Liver (tissue), 8 donors: ENCODE measurements at regions not wholly inside any gene's neighbourhood (a gene's known extent, or its start where the extent isn't known, plus 50 kb on each side); places are given as distances from the start of the nearest gene placed in this dataset.

Experiments
- DNase-seq: peaks from one replicate; pipeline ENCODE4 v3.0.0-alpha.2; 2017; ENCODE audit warnings: low spot score
- H3K27ac ChIP-seq, 2 donors: one replicate each; pipeline ENCODE4 v1.7.0; 2013; ENCODE audit warnings: inconsistent platforms in 2 of 2, low read length in 2 of 2, control low read depth in 1 of 2, low read depth in 1 of 2, mild to moderate bottlenecking in 1 of 2
- H3K27me3 ChIP-seq, 4 donors: one replicate each; pipeline versions ENCODE4 v1.6.1 to v1.7.0; 2013; ENCODE audit warnings: low read length in 3 of 4, inconsistent platforms in 1 of 4, mild to moderate bottlenecking in 1 of 4, moderate library complexity in 1 of 4; ENCODE audit not compliant: control insufficient read depth in 4 of 4, insufficient read depth in 4 of 4
- H3K36me3 ChIP-seq, 4 donors: one replicate each; pipeline versions ENCODE4 v1.6.1 to v1.7.0; 2013; ENCODE audit warnings: low read length in 3 of 4, mild to moderate bottlenecking in 3 of 4, low read depth in 1 of 4, moderate library complexity in 1 of 4; ENCODE audit not compliant: control insufficient read depth in 4 of 4, insufficient read depth in 3 of 4
- H3K4me1 ChIP-seq, 4 donors: one replicate each; pipeline versions ENCODE4 v1.6.1 to v1.7.0; 2013; ENCODE audit warnings: low read length in 3 of 4, mild to moderate bottlenecking in 3 of 4, moderate library complexity in 1 of 4; ENCODE audit not compliant: control insufficient read depth in 4 of 4, insufficient read depth in 4 of 4
- H3K4me3 ChIP-seq, 3 donors: one replicate each; pipeline versions ENCODE4 v1.6.1 to v1.7.0; 2013; ENCODE audit warnings: low read length in 3 of 3, control low read depth in 1 of 3, low read depth in 1 of 3, mild to moderate bottlenecking in 1 of 3
- H3K9ac ChIP-seq, 2 donors: one replicate each; pipeline ENCODE4 v1.7.0; 2013; ENCODE audit warnings: low read length in 2 of 2, mild to moderate bottlenecking in 2 of 2, moderate library complexity in 2 of 2, control low read depth in 1 of 2, low read depth in 1 of 2
- H3K9me3 ChIP-seq, 4 donors: one replicate each; pipeline versions ENCODE4 v1.6.1 to v1.7.0; 2013; ENCODE audit warnings: low read length in 3 of 4; ENCODE audit not compliant: control insufficient read depth in 4 of 4
- ATF3 ChIP-seq: IDR thresholded peaks from 2 replicates; pipeline ENCODE4 v1.6.1; 2016; ENCODE audit warnings: antibody characterized with exemption
- EGR1 ChIP-seq, 2 donors: IDR thresholded peaks; 2 replicates each; pipeline ENCODE4 v1.6.1; 2016 to 2018; ENCODE audit warnings: antibody characterized with exemption in 2 of 2, low read depth in 2 of 2
- FOXA1 ChIP-seq: IDR thresholded peaks from 2 replicates; pipeline ENCODE4 v1.6.1; 2016; ENCODE audit warnings: antibody characterized with exemption
- FOXA2 ChIP-seq: IDR thresholded peaks from 2 replicates; pipeline ENCODE4 v1.6.1; 2016; ENCODE audit warnings: antibody characterized with exemption
- GABPA ChIP-seq, 2 donors: IDR thresholded peaks in 1 of 2; conservative IDR thresholded peaks in 1 of 2; 2 replicates each; pipeline ENCODE4 v1.6.1; 2016; ENCODE audit warnings: antibody characterized with exemption in 2 of 2, mild to moderate bottlenecking in 1 of 2, moderate library complexity in 1 of 2
- HNF4A ChIP-seq, 2 donors: conservative IDR thresholded peaks; 2 replicates each; pipeline ENCODE4 v1.6.1; 2016; ENCODE audit warnings: antibody characterized with exemption in 2 of 2, mild to moderate bottlenecking in 2 of 2
- HNF4G ChIP-seq: IDR thresholded peaks from 2 replicates; pipeline ENCODE4 v1.6.1; 2016; ENCODE audit warnings: antibody characterized with exemption
- JUND ChIP-seq, 2 donors: IDR thresholded peaks; 2 replicates each; pipeline ENCODE4 v1.6.1; 2016; ENCODE audit warnings: antibody characterized with exemption in 2 of 2
- NR2F2 ChIP-seq: IDR thresholded peaks from 2 replicates; pipeline ENCODE4 v1.6.1; 2016; ENCODE audit warnings: antibody characterized with exemption
- RAD21 ChIP-seq, 2 donors: IDR thresholded peaks; 2 replicates each; pipeline ENCODE4 v1.6.1; 2016; ENCODE audit warnings: antibody characterized with exemption in 2 of 2, mild to moderate bottlenecking in 2 of 2
- REST ChIP-seq: IDR thresholded peaks from 2 replicates; pipeline ENCODE4 v1.6.1; 2016; ENCODE audit warnings: antibody characterized with exemption, mild to moderate bottlenecking
- RXRA ChIP-seq, 2 donors: IDR thresholded peaks; 2 replicates each; pipeline ENCODE4 v1.6.1; 2017 to 2018; ENCODE audit warnings: antibody characterized with exemption in 2 of 2, mild to moderate bottlenecking in 1 of 2
- SP1 ChIP-seq: IDR thresholded peaks from 2 replicates; pipeline ENCODE4 v1.6.1; 2018; ENCODE audit warnings: antibody characterized with exemption, mild to moderate bottlenecking
- TAF1 ChIP-seq: conservative IDR thresholded peaks from 2 replicates; pipeline ENCODE4 v1.6.1; 2016; ENCODE audit warnings: antibody characterized with exemption, mild to moderate bottlenecking
- YY1 ChIP-seq: IDR thresholded peaks from 2 replicates; pipeline ENCODE4 v1.6.1; 2016; ENCODE audit warnings: antibody characterized with exemption, mild to moderate bottlenecking
- ZBTB33 ChIP-seq: IDR thresholded peaks from 2 replicates; pipeline ENCODE4 v1.6.1; 2016; ENCODE audit warnings: antibody characterized with exemption
- WGBS: extraction: QIAGEN DNeasy Blood & Tissue Kit; methylation state at CpG from one replicate; pipeline ENCODE4 v1.1.7; 2013; 5-methylcytosine and 5-hydroxymethylcytosine counted together
- TF ChIP-seq, protein P1 (sequence below): fragments of 150-350 bp; IDR thresholded peaks from 2 replicates; pipeline ENCODE4 v1.5.1; 2017; ENCODE audit warnings: improper control_type of control experiment, low read depth, low read length; ENCODE audit not compliant: missing input control
- TF ChIP-seq, protein P2 (sequence below): IDR thresholded peaks from 2 replicates; pipeline ENCODE4 v1.6.1; 2016; ENCODE audit warnings: antibody characterized with exemption
- donor health status: healthy.
- donor health status: healthy.
- donor health status: healthy.
- donor health status: healthy.
- donor health status: healthy.

DNA sequence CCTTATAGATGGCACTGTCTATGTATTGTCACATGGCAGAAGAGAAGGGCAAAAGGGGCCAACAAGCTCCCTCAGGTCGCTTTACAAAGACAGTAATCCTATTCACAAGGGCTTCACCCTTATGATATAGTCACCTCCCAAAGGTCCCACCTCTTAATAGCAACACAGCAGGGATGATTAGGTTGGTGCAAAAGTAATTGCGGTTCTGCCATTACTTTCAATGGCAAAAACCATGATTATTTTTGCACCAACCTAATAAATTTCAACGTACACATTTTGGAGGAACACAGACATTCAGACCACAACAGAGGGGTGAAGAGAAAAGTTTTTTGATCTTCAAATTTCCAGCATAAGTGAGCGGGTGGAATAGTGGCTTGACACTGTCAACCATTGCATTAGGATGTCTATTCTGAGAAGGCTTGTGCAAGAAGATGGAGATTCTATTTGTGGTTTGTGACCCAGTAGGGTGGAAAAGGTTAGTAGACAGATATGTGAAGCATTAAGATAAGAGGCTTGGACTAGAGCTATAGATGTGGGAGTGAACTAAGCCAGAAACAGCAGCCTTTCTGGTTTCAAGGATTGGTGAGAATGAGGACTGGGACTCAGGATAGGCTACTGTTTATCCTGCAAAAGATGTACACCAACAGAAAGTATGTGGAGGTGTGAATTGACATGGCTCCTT, 75.5 kb upstream of the CPSF6 start:
- no peak overlapping the region for H3K9ac ChIP-seq
- no peaks in the 10 kb centered on the region for H3K9me3 ChIP-seq
- no peaks in the 10 kb centered on the region for H3K27me3 ChIP-seq
- H3K4me3 ChIP-seq: no peak overlapping the region
- WGBS: 84% methylated on average over 4 of the region's 4 CpGs
- TF ChIP-seq HNF4A (conservative IDR thresholded peaks at IDR 0.05) (no peak), HNF4G (no peak), RAD21 (IDR thresholded peaks at IDR 0.05) (no peak), FOXA1 (no peak), JUND (IDR thresholded peaks at IDR 0.05) (no peak), RXRA (IDR thresholded peaks at IDR 0.05) (no peak), YY1 (no peak), NR2F2 (no peak), REST (no peak), SP1 (no peak), GABPA (IDR thresholded peaks at IDR 0.05 in 1 of 2, conservative IDR thresholded peaks at IDR 0.05 in 1 of 2) (no peak), TAF1 (no peak), EGR1 (IDR thresholded peaks at IDR 0.05; ENCODE audit: low read depth in 2 of 2) (no peak), ATF3 (no peak), FOXA2 (no peak), ZBTB33 (no peak)
- TF ChIP-seq, protein P1, sequence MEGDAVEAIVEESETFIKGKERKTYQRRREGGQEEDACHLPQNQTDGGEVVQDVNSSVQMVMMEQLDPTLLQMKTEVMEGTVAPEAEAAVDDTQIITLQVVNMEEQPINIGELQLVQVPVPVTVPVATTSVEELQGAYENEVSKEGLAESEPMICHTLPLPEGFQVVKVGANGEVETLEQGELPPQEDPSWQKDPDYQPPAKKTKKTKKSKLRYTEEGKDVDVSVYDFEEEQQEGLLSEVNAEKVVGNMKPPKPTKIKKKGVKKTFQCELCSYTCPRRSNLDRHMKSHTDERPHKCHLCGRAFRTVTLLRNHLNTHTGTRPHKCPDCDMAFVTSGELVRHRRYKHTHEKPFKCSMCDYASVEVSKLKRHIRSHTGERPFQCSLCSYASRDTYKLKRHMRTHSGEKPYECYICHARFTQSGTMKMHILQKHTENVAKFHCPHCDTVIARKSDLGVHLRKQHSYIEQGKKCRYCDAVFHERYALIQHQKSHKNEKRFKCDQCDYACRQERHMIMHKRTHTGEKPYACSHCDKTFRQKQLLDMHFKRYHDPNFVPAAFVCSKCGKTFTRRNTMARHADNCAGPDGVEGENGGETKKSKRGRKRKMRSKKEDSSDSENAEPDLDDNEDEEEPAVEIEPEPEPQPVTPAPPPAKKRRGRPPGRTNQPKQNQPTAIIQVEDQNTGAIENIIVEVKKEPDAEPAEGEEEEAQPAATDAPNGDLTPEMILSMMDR: no peak
- TF ChIP-seq, protein P2, sequence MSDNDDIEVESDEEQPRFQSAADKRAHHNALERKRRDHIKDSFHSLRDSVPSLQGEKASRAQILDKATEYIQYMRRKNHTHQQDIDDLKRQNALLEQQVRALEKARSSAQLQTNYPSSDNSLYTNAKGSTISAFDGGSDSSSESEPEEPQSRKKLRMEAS: no peak
- no peak for DNase-seq
- no peaks in the 10 kb centered on the region for H3K4me1 ChIP-seq
- H3K27ac ChIP-seq: no peak overlapping the region
- no peaks in the 10 kb centered on the region for H3K36me3 ChIP-seq
